SK-N-SH treated with all-trans-retinoic acid at 6 μM for 48 hours (cell line): ENCODE measurements at regions not wholly inside any gene's neighbourhood (a gene's known extent, or its start where the extent isn't known, plus 50 kb on each side); places are given as distances from the start of the nearest gene placed in this dataset.

Experiments used
- ARNTL ChIP-seq: fragments of 450-650 bp; formaldehyde crosslinking; IDR thresholded peaks from 2 replicates; pipeline ENCODE4 v1.5.0; 2020; ENCODE audit warnings: low read depth, mild to moderate bottlenecking, moderate library complexity, borderline replicate concordance
- GLIS3 ChIP-seq: fragments of 250-450 bp; sonication (Bioruptor Pico); IDR thresholded peaks from 2 replicates; pipeline ENCODE4 v1.5.0; 2020; ENCODE audit warnings: mild to moderate bottlenecking, moderate library complexity
- OSR1 ChIP-seq: fragments of 250-450 bp; sonication (Bioruptor Pico); IDR thresholded peaks from 2 replicates; pipeline ENCODE4 v1.8.0; 2022; ENCODE audit warnings: moderate library complexity, mild to moderate bottlenecking, inconsistent platforms
- RARB ChIP-seq: fragments of 250-450 bp; sonication (Bioruptor Pico); IDR thresholded peaks from 2 replicates; pipeline ENCODE4 v1.8.0; 2021; ENCODE audit warnings: mild to moderate bottlenecking, moderate library complexity
- SNAI2 ChIP-seq: fragments of 250-450 bp; sonication (Bioruptor Pico); IDR thresholded peaks from 2 replicates; pipeline ENCODE4 v1.5.0; 2020; ENCODE audit warnings: mild to moderate bottlenecking, moderate library complexity
- TOX ChIP-seq: fragments of 250-450 bp; sonication (Bioruptor Pico); IDR thresholded peaks from 2 replicates; pipeline ENCODE4 v1.8.0; 2021; ENCODE audit warnings: mild to moderate bottlenecking, moderate library complexity, borderline replicate concordance
- ZC3H10 ChIP-seq: fragments of 250-450 bp; sonication (Bioruptor Pico); IDR thresholded peaks from 2 replicates; pipeline ENCODE4 v1.5.1; 2021; ENCODE audit warnings: mild to moderate bottlenecking, moderate library complexity
- ZFP30 ChIP-seq: fragments of 450-650 bp; formaldehyde crosslinking; IDR thresholded peaks from 2 replicates; pipeline ENCODE4 v1.5.0; 2022; ENCODE audit warnings: mild to moderate bottlenecking, moderate library complexity
- ZNF565 ChIP-seq: fragments of 450-650 bp; formaldehyde crosslinking; conservative IDR thresholded peaks from 2 replicates; pipeline ENCODE4 v1.5.0; 2020; ENCODE audit warnings: low read depth, mild to moderate bottlenecking, moderate library complexity
- TF ChIP-seq, protein P1 (sequence below): fragments of 250-450 bp; sonication (Bioruptor Pico); IDR thresholded peaks from 2 replicates; pipeline ENCODE4 v1.8.0; 2020; ENCODE audit warnings: mild to moderate bottlenecking, moderate library complexity, borderline replicate concordance

DNA sequence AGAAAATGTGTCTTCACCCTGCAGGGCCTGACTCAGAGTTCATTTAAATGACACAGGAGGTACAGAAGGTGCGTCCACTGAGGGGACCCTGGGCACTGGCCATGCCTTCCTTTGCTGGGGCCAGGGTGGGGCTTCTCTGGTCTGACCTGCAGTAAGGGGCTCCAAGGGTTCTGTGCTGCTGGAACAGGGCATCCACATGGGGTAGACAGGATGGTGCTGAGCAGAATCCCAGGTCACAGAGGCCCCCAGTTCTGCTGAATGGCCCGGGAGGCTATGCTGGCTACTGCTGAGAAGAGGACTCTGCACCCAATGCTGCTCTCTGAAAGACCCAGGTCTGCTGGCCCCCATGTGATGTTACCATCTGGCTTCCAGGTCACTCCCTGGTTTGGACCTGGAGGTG lies 150.4 kb upstream of the GGTLC1 start:
- TF ChIP-seq, protein P1, sequence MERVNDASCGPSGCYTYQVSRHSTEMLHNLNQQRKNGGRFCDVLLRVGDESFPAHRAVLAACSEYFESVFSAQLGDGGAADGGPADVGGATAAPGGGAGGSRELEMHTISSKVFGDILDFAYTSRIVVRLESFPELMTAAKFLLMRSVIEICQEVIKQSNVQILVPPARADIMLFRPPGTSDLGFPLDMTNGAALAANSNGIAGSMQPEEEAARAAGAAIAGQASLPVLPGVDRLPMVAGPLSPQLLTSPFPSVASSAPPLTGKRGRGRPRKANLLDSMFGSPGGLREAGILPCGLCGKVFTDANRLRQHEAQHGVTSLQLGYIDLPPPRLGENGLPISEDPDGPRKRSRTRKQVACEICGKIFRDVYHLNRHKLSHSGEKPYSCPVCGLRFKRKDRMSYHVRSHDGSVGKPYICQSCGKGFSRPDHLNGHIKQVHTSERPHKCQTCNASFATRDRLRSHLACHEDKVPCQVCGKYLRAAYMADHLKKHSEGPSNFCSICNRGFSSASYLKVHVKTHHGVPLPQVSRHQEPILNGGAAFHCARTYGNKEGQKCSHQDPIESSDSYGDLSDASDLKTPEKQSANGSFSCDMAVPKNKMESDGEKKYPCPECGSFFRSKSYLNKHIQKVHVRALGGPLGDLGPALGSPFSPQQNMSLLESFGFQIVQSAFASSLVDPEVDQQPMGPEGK (CRISPR knock-in tag), result no peak
- TF ChIP-seq TOX (CRISPR knock-in tag), result no peak
- no peak for TF ChIP-seq RARB (CRISPR knock-in tag)
- no peak for TF ChIP-seq ZC3H10 (CRISPR knock-in tag)
- no peak for TF ChIP-seq ZFP30
- TF ChIP-seq GLIS3, result no peak
- no peak for TF ChIP-seq OSR1 (CRISPR knock-in tag)
- TF ChIP-seq ARNTL (CRISPR knock-in tag), result no peak
- no peak for TF ChIP-seq SNAI2 (CRISPR knock-in tag)
- TF ChIP-seq ZNF565 (CRISPR knock-in tag), result no peak
